ENCODE measurements at regions not wholly inside any gene's neighbourhood (a gene's known extent, or its start where the extent isn't known, plus 50 kb on each side); places are given as distances from the start of the nearest gene placed in this dataset.

DNA sequence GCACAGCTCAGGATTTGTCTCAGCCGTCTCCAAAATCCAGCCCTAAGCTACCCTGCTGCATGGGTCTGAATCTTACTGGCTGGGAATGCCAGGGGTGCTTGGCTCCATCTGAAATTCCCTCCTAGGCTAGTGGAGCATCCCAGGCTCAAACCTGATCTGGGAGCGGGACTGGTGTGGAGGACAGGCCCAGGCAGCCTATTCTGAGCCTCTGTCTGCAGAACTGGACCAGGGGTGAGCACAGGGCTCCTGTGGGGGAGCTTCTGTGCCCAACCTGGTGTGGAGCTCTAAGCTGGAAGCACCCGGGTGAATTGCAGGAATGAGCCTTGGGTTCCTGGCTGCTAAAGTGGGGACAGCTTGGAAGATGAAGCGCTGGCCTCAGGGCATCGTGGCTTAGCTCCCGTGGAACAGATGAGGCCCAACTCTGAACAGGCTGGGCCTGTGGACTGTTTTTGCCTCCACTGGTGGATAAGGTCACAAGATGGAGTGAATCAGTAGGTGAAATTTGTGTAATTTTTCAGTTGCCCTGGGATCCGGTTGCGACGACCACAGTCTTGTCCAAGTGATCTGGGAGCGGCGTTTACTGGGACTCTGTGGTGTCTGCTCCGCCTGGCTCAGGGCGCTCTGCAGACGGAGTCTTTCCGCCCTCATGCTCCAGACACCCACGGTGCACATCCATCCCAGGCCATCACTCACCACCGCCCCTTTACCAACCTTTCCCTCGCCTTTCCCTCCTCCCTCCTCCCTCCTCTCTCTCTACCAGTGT lies 79.5 kb downstream of the TEX29 start:
- TF ChIP-seq, protein P1, sequence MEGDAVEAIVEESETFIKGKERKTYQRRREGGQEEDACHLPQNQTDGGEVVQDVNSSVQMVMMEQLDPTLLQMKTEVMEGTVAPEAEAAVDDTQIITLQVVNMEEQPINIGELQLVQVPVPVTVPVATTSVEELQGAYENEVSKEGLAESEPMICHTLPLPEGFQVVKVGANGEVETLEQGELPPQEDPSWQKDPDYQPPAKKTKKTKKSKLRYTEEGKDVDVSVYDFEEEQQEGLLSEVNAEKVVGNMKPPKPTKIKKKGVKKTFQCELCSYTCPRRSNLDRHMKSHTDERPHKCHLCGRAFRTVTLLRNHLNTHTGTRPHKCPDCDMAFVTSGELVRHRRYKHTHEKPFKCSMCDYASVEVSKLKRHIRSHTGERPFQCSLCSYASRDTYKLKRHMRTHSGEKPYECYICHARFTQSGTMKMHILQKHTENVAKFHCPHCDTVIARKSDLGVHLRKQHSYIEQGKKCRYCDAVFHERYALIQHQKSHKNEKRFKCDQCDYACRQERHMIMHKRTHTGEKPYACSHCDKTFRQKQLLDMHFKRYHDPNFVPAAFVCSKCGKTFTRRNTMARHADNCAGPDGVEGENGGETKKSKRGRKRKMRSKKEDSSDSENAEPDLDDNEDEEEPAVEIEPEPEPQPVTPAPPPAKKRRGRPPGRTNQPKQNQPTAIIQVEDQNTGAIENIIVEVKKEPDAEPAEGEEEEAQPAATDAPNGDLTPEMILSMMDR (IDR thresholded peaks at IDR 0.05): no peak
- TF ChIP-seq POLR2A (IDR thresholded peaks at IDR 0.05; ENCODE audit: low read depth) (no peak), EP300 (IDR thresholded peaks at IDR 0.05) (no peak)

All from esophagus muscularis mucosa (tissue), 4 donors.